ENCODE measurements at regions not wholly inside any gene's neighbourhood (a gene's known extent, or its start where the extent isn't known, plus 50 kb on each side); places are given as distances from the start of the nearest gene placed in this dataset.

GRCh38 chr9:26210338-26210851 lies 532.2 kb upstream of the TUSC1 start:
- ATAC-seq (no peak), DNase-seq (no peak)
- Histone ChIP-seq H3K36me3 (ENCODE audit: control insufficient read depth, insufficient read depth, low read length) (no peaks in the 10 kb centered on the region), H3K27ac (ENCODE audit: low read length) (no peak overlapping the region), H3K27me3 (ENCODE audit: control insufficient read depth, insufficient read depth, low read length) (no peaks in the 10 kb centered on the region), H3K9me3 (ENCODE audit: control insufficient read depth, insufficient read depth, low read length) (peaks cover 7% of the 10 kb centered on the region), H3K4me1 (ENCODE audit: control insufficient read depth, insufficient read depth, low read length) (no peaks in the 10 kb centered on the region), H3K4me3 (ENCODE audit: low read length) (no peak overlapping the region)
- H3K36me3 Mint-ChIP-seq, result peaks cover 6% of the 10 kb centered on the region
- no peaks in the 10 kb centered on the region for H3K27me3 Mint-ChIP-seq (ENCODE audit: low read depth in 2 of 2)
- H3K27ac Mint-ChIP-seq, result no peak overlapping the region
- 46% methylated on average over 6 of the region's 6 CpGs for WGBS (ENCODE audit: insufficient coverage)
- H3K4me1 Mint-ChIP-seq, result no peaks in the 10 kb centered on the region
- H3K4me3 Mint-ChIP-seq, result no peak overlapping the region
- H3K9me3 Mint-ChIP-seq, result peaks cover 14 to 18% of the 10 kb centered on the region in 2 donors
- intact Hi-C loops (cut with micrococcal nuclease), result no loop called here
- TF ChIP-seq, protein P1, sequence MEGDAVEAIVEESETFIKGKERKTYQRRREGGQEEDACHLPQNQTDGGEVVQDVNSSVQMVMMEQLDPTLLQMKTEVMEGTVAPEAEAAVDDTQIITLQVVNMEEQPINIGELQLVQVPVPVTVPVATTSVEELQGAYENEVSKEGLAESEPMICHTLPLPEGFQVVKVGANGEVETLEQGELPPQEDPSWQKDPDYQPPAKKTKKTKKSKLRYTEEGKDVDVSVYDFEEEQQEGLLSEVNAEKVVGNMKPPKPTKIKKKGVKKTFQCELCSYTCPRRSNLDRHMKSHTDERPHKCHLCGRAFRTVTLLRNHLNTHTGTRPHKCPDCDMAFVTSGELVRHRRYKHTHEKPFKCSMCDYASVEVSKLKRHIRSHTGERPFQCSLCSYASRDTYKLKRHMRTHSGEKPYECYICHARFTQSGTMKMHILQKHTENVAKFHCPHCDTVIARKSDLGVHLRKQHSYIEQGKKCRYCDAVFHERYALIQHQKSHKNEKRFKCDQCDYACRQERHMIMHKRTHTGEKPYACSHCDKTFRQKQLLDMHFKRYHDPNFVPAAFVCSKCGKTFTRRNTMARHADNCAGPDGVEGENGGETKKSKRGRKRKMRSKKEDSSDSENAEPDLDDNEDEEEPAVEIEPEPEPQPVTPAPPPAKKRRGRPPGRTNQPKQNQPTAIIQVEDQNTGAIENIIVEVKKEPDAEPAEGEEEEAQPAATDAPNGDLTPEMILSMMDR (IDR thresholded peaks at IDR 0.05), result no peak

DNA sequence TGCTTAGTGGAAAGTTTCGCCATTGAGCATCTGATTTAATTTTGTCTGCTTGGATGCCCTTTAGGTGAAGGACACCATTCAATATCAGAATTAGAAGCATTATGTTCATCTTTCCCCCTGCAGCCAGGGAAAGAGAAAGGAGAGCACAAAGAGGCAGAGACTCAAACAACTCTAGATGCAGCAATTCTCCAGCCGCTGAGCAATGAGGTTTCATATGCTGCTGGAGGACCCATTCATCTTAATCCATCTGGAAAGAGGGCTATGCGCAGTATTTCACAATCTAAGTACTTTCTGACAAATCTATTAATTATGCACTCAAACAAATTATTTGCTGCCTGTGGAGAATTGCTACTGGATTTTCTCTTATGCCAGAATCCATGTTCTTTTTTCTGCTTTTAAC lies 527.0 kb upstream of the TUSC1 start:
- no peaks in the 10 kb centered on the region for H3K4me1 ChIP-seq (ENCODE audit: control insufficient read depth, insufficient read depth, low read length)
- no peak for DNase-seq
- Mint-ChIP-seq H3K36me3 (no peaks in the 10 kb centered on the region), H3K27me3 (ENCODE audit: low read depth in 2 of 2) (no peaks in the 10 kb centered on the region), H3K27ac (no peak overlapping the region), H3K4me1 (no peaks in the 10 kb centered on the region), H3K4me3 (no peak overlapping the region), H3K9me3 (peaks cover 8% of the 10 kb centered on the region in 2 donors)
- WGBS (ENCODE audit: insufficient coverage), result 91% methylated on average over 3 of the region's 3 CpGs
- TF ChIP-seq, protein P1 (IDR thresholded peaks at IDR 0.05), result no peak
- H3K27ac ChIP-seq (ENCODE audit: low read length), result no peak overlapping the region
- no peaks in the 10 kb centered on the region for H3K27me3 ChIP-seq (ENCODE audit: control insufficient read depth, insufficient read depth, low read length)
- no peak overlapping the region for H3K4me3 ChIP-seq (ENCODE audit: low read length)
- no peaks in the 10 kb centered on the region for H3K36me3 ChIP-seq (ENCODE audit: control insufficient read depth, insufficient read depth, low read length)
- intact Hi-C loops (cut with micrococcal nuclease), result no loop called here
- ATAC-seq, result no peak
- H3K9me3 ChIP-seq (ENCODE audit: control insufficient read depth, insufficient read depth, low read length), result peaks cover 2% of the 10 kb centered on the region

DNA sequence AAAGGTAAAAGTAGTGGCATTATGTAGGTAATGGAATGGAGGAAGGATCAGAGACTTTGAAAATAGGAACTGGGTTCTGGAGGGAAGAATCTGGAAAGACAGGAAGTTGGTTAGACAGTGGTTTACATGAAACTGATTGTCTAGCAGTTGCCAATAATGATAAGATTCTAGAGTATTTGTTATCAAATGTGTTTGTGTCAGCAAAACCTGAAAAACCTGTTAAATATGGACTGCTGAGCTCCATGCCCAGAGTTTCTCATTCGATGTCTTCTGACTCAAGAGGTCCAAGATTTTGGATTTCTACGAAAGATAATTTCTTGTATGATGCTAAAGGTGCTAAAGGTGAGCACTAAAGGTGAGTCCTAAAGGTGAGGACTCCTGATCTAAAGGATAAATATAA lies 515.0 kb upstream of the TUSC1 start:
- intact Hi-C loops (cut with micrococcal nuclease), result no loop called here
- no peak overlapping the region for H3K4me3 Mint-ChIP-seq
- WGBS (ENCODE audit: insufficient coverage), result 70% methylated on average over 2 of the region's 2 CpGs
- H3K36me3 ChIP-seq (ENCODE audit: control insufficient read depth, insufficient read depth, low read length), result no peaks in the 10 kb centered on the region
- no peaks in the 10 kb centered on the region for H3K4me1 ChIP-seq (ENCODE audit: control insufficient read depth, insufficient read depth, low read length)
- peaks cover 16% of the 10 kb centered on the region for H3K9me3 ChIP-seq (ENCODE audit: control insufficient read depth, insufficient read depth, low read length)
- H3K27ac Mint-ChIP-seq, result no peak overlapping the region
- peaks cover 13% of the 10 kb centered on the region for H3K36me3 Mint-ChIP-seq
- H3K4me1 Mint-ChIP-seq, result no peaks in the 10 kb centered on the region
- TF ChIP-seq, protein P1 (IDR thresholded peaks at IDR 0.05), result no peak
- no peak overlapping the region for H3K4me3 ChIP-seq (ENCODE audit: low read length)
- H3K27me3 ChIP-seq (ENCODE audit: control insufficient read depth, insufficient read depth, low read length), result no peaks in the 10 kb centered on the region
- DNase-seq (no peak), ATAC-seq (no peak)
- H3K27me3 Mint-ChIP-seq (ENCODE audit: low read depth in 2 of 2), result no peaks in the 10 kb centered on the region
- H3K9me3 Mint-ChIP-seq, result peaks cover 17 to 25% of the 10 kb centered on the region in 2 donors
- H3K27ac ChIP-seq (ENCODE audit: low read length), result no peak overlapping the region

DNA sequence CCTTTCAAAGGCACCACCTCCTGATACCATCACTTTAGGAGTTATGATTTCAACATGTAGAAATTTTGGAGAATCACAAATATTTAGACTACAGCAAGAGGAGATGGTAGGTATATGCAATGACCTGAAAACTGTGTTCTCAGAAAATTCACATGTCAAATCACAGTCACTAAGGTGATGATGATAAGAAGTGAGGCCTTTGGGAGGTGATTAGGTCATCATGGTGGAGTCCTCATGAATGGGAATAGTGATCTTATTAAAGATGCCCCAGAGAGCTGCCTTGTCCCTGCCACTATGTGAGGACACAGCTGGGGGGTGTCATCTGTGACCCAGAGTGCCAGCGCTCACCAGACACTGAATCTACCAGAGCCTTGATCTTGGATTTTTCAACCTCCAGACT lies 513.5 kb upstream of the TUSC1 start:
- H3K4me1 Mint-ChIP-seq, result no peaks in the 10 kb centered on the region
- WGBS (ENCODE audit: insufficient coverage), result 56% methylated on average over 1 of the region's 1 CpG

More for the DNA sequence above, 513.5 kb upstream of the TUSC1 start:
- no peaks in the 10 kb centered on the region for H3K27me3 ChIP-seq (ENCODE audit: control insufficient read depth, insufficient read depth, low read length)
- H3K4me3 Mint-ChIP-seq, result no peak overlapping the region
- intact Hi-C loops (cut with micrococcal nuclease), result no loop called here
- ATAC-seq (no peak), DNase-seq (no peak)
- H3K9me3 ChIP-seq (ENCODE audit: control insufficient read depth, insufficient read depth, low read length), result peaks cover 20% of the 10 kb centered on the region
- H3K27ac Mint-ChIP-seq, result no peak overlapping the region
- H3K9me3 Mint-ChIP-seq, result peaks cover 13 to 21% of the 10 kb centered on the region in 2 donors
- H3K4me1 ChIP-seq (ENCODE audit: control insufficient read depth, insufficient read depth, low read length), result no peaks in the 10 kb centered on the region
- H3K4me3 ChIP-seq (ENCODE audit: low read length), result no peak overlapping the region
- TF ChIP-seq, protein P1 (IDR thresholded peaks at IDR 0.05), result no peak
- no peaks in the 10 kb centered on the region for H3K27me3 Mint-ChIP-seq (ENCODE audit: low read depth in 2 of 2)
- no peak overlapping the region for H3K27ac ChIP-seq (ENCODE audit: low read length)
- peaks cover 8% of the 10 kb centered on the region for H3K36me3 Mint-ChIP-seq
- no peaks in the 10 kb centered on the region for H3K36me3 ChIP-seq (ENCODE audit: control insufficient read depth, insufficient read depth, low read length)

All from natural killer cell (primary cell).